ENCODE measurements at regions not wholly inside any gene's neighbourhood (a gene's known extent, or its start where the extent isn't known, plus 50 kb on each side); places are given as distances from the start of the nearest gene placed in this dataset.

DNA sequence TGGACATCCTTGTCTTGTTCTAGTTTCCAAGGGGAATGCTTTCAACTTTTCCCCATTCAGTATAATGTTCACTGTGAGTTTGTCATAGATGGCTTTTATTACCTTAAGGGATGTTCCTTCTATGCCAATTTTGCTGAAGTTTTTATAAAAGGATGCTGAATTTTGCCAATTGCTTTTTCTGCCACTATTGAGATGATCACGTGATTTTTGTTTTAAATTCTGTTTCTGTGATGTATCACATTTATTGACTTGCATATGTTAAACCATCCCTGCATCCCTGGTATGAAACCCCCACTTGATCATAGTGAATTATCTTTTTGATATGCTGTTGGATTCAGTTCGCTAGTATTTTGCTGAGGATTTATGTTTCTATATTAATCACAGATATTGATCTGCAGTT is 130.6 kb upstream of the TAB2 start:
- Histone ChIP-seq H3K27me3 (ENCODE audit: control insufficient read depth, insufficient read depth, low read length) (no peaks in the 10 kb centered on the region), H3K36me3 (ENCODE audit: control insufficient read depth, insufficient read depth, low read length) (no peaks in the 10 kb centered on the region), H3K4me3 (ENCODE audit: low read depth, low read length) (no peak overlapping the region)
- no peak for TF ChIP-seq CTCF (IDR thresholded peaks at IDR 0.05; ENCODE audit: insufficient read depth, low read length, poor library complexity, severe bottlenecking)
- DNase-seq (ENCODE audit: low read depth), result no peak

GRCh38 chr6:149190224-149190831 is 127.2 kb upstream of the TAB2 start:
- Histone ChIP-seq H3K36me3 (ENCODE audit: control insufficient read depth, insufficient read depth, low read length) (no peaks in the 10 kb centered on the region), H3K4me3 (ENCODE audit: low read depth, low read length) (no peak overlapping the region), H3K27me3 (ENCODE audit: control insufficient read depth, insufficient read depth, low read length) (no peaks in the 10 kb centered on the region)
- TF ChIP-seq CTCF (IDR thresholded peaks at IDR 0.05; ENCODE audit: insufficient read depth, low read length, poor library complexity, severe bottlenecking), result peak; percentile 16
- no peak for DNase-seq (ENCODE audit: low read depth)

- no peak for TF ChIP-seq CTCF (IDR thresholded peaks at IDR 0.05; ENCODE audit: insufficient read depth, low read length, poor library complexity, severe bottlenecking)
- no peaks in the 10 kb centered on the region for H3K27me3 ChIP-seq (ENCODE audit: control insufficient read depth, insufficient read depth, low read length)
- H3K4me3 ChIP-seq (ENCODE audit: low read depth, low read length), result no peak overlapping the region
- no peak for DNase-seq (ENCODE audit: low read depth)
- H3K36me3 ChIP-seq (ENCODE audit: control insufficient read depth, insufficient read depth, low read length), result no peaks in the 10 kb centered on the region
Observed at GRCh38 chr6:149194820-149195558, 122.5 kb upstream of the TAB2 start.

- Histone ChIP-seq H3K27me3 (ENCODE audit: control insufficient read depth, insufficient read depth, low read length) (no peaks in the 10 kb centered on the region), H3K4me3 (ENCODE audit: low read depth, low read length) (no peak overlapping the region), H3K36me3 (ENCODE audit: control insufficient read depth, insufficient read depth, low read length) (no peaks in the 10 kb centered on the region)
- no peak for DNase-seq (ENCODE audit: low read depth)
- no peak for TF ChIP-seq CTCF (IDR thresholded peaks at IDR 0.05; ENCODE audit: insufficient read depth, low read length, poor library complexity, severe bottlenecking)
Observed at GRCh38 chr6:149196091-149196490, 121.4 kb upstream of the TAB2 start.

DNA sequence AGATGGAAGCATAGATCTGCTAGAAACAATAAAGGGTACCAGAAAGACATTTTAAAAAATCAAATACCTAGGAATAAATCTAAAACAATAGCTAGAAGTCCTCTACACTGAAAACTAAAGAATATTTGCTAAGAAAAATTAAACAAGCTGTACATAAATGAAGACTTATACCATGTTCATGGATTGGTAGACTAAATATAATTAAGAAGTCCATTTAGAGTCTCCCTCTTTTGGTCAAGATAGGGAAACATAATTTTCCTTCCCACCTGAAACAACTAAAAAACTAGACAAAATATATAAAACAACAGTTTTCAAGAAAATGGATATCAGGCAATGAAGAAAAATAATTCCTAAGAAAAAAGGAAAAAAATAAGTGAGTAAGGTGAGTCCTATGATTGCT is 120.0 kb upstream of the TAB2 start:
- no peak overlapping the region for H3K4me3 ChIP-seq (ENCODE audit: low read depth, low read length)

More for the DNA sequence above, 120.0 kb upstream of the TAB2 start:
- DNase-seq (ENCODE audit: low read depth), result no peak
- Histone ChIP-seq H3K27me3 (ENCODE audit: control insufficient read depth, insufficient read depth, low read length) (no peaks in the 10 kb centered on the region), H3K36me3 (ENCODE audit: control insufficient read depth, insufficient read depth, low read length) (no peaks in the 10 kb centered on the region)
- no peak for TF ChIP-seq CTCF (IDR thresholded peaks at IDR 0.05; ENCODE audit: insufficient read depth, low read length, poor library complexity, severe bottlenecking)

Measured in kidney epithelial cell (primary cell).